Hematopoietic multipotent progenitor cell treated with erythropoietin and hydrocortisone succinate and interleukin-3 and kit ligand, for 15 days (in vitro differentiated cells): ENCODE measurements at regions not wholly inside any gene's neighbourhood (a gene's known extent, or its start where the extent isn't known, plus 50 kb on each side); places are given as distances from the start of the nearest gene placed in this dataset.
A peak's percentile ranks its signal among the peaks of the same experiment; 100 is the strongest.
"Not testable (repeated sequence)": the region's sequence is repeated elsewhere in the genome, so short reads cannot be mapped to it uniquely, and the experiment has no call there.

Source experiments
- DNase-seq: peaks from one replicate; pipeline ENCODE4 v3.0.0-alpha.2; 2015; ENCODE audit warnings: low spot score

DNA sequence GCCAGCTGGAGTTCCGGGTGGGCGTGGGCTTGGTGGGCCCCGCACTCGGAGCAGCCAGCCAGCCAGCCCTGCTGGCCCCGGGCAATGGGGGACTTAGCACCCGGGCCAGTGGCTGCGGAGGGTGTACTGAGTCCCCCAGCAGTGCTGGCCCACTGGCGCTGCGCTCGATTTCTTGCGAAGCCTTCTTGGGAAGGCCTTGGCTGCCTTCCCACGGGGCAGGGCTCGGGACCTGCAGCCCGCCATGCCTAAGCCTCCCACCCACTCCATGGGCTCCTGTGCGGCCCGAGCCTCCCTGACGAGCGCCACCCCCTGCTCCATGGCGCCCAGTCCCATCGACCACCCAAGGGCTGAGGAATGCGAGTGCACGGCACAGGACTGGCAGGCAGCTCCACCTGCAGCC, 321.6 kb downstream of the SH2D4B start:
- not testable (repeated sequence) for DNase-seq

DNA sequence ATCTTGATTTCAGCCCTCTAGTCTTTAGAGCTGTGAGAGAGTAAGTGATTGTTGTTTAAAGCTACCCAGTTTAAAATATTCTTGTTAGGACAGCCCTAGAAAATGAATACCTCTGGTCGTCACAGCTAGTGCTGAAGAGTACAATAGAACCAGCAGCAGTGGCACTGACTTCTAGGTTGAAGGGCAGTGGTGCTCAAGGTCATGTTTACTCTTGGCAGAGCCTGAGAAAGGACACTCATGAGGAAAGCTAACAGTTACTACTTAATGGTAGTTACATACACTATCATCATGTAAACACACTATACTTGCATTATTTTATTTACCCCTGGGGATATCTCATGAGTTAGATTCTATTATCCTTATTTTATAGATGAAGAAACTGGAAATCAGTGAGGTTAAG, 323.0 kb downstream of the SH2D4B start:
- DNase-seq: no peak

DNA sequence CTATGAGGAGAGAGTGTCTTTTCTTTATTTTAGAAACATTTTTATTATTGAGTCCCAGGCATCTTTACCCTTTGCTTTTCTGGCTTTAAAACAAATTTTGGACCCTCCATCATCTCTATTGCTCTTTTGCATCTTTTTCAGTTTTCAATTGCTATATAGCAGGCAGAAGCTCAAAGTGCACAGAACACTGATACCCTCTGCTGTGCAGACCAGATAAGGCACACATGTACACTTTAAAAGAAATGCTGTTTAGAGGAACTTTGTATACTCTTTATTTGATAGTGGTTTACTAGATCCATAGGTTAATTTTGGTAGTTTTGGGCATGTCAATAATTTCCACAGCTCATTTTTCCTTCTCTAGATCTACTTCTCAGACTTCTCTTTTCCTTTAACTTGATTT, 324.2 kb downstream of the SH2D4B start:
- no peak for DNase-seq

DNA sequence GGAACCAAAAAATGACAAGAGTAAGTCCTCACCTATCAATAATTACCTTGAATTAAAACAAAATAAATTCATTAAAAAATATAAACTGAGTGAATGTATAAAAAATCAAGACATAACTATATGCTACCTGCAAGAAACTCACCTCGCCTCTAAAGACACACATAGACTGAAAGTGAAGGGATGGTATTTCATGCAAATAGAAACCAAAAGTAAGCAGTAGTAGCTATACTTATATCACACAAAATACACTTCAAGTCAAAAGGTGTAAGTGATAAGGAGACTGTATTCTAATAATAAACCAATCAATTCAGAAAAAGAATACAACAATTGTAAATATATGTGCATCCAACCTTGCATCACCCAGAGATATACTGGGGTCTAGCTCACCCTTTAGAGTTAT, 332.6 kb downstream of the SH2D4B start:
- no peak for DNase-seq

DNA sequence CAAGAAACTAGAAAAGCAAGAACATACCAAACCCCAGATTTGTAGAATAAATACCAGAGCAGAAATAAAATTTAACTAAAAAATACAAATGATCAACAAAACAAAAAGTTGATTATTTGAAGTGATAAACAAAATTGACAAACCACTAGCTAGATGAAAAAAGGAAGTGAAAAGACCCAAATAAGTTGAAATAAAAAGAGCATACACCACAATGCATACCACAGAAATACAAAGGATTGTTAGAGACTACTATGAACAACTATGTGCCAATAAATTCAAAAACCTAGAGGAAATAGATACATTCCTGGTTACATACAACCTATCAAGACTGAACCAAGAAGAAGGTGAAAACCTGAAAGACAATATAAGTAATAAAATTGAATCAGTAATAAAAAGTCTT, 333.4 kb downstream of the SH2D4B start:
- DNase-seq: no peak

DNA sequence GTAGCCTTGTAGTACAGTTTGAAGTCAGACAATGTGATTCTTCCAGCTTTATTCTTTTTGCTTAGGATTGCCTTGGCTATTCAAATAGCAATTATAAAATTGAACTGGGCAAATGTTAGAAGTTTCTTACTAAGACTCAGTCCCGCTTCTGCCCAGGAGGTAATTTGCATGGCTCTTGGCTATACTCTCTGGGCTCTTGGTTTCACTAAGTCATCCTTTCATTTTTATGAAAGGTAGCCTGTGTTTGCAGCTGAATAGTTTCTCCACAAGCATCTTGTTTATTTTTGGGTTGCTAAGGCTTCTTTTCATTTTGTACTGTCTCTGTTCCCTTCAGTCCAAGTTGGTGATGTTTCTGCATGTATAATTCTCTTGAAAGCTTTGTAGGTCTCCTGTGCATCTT, 340.6 kb downstream of the SH2D4B start:
- no peak for DNase-seq

DNA sequence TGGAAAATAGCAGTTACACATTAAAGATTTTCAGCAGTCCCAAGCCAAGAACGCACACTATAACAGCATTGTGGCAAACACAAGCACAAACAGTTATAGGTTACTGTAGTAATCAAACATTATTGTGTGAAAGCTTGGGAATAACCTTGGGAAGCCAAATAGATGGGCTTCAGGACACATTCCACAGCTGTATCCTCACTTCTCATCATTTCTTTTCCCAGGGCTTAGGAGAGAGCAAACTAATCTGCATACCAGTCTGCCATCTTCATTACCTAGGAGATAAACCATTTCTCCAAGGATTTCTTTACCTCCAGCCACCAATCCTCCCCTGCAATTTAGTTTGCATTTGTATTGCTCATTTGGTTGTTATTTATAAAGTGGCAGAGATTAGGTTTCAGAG, 352.4 kb downstream of the SH2D4B start:
- DNase-seq: no peak

DNA sequence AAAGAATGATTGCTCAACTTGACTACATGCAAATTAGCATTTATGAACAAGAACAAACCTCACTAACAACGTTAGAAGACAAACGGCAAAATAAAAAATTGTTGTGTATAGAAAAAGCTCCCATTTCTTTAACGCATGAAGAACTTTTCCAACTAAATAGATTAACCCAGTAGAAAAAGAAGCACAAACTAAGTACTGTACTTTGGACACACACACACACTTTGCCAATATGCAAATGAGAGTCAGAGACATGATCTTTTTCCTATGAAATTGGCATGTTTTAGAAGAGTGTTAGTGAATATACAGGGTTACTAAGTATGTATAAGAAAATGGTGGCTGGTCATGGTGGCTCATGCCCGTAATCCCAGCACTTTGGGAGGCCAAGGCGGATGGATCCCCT, 355.6 kb downstream of the SH2D4B start:
- no peak for DNase-seq

DNA sequence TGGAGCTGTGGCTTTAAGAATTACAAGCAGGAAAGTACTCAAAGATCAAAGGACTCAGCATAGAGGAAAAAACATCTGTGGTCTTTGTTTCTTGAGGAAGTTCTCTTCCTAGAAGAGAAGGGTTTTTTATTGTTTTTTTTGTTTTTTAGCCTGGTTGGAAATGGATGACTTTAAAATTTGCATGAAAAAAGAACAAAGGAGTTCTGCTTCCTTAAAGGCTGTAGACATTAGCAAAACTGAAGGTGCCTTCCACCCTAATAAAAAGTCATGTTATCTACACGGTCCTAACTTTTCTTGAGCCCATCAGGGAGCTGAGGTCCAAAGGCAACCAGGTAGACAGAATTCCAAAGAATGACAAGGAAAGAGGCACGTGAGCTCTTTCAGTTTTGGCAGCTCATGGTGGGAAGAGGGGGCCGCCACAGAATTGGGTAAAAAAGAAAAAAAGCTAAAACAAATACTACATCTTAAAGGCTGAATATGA, 356.6 kb downstream of the SH2D4B start:
- DNase-seq: no peak

DNA sequence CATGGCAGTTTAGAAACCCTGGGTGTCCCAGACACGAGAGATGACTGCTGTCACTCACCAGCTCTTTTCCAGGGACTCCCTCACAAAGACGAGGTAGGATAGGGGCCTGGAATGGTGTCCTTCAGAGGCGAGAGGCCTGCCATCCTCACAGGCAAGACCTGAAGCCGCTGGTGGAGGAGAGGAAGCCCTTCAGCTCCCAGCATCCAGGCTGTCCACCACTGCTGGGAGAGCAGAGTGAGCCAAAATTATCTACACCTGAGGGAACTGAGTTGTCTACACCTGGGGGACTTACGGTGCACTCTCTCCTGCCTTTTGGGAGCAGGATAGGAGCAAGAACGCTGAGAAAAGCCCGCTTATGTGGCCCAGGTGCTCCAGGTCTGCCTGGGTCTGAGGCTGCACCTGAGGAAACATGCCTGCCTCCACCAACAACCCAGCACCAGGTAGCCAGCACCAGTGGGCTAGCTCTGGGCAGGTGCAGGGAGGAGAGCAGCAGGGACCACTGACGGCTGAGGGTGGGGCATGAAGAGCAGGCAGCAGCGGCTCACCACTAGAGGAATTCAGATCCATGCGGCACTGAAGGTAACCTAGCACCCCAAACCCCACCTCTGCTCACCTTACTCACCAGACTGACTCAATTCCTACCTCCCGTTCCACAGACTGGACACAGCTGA, 357.2 kb downstream of the SH2D4B start:
- DNase-seq: no peak

DNA sequence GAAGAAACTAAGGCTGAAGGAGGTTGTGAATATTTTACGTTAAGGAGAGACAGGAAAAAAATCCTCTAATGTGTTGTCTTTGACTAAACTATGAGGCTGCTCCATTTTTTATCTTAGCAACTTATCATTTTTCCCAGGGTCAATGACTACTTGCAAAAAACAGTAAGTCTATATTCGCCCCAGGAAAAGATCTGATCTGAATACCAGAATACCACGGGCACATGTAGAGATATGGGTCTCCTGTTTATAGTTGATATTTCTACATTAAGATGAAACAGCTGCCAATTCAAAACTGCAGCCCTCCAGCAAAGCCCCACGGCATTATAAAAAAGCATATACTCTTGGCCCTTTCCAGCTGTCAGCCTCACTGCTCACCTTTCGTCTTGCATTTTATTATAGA, 358.4 kb downstream of the SH2D4B start:
- DNase-seq: no peak

DNA sequence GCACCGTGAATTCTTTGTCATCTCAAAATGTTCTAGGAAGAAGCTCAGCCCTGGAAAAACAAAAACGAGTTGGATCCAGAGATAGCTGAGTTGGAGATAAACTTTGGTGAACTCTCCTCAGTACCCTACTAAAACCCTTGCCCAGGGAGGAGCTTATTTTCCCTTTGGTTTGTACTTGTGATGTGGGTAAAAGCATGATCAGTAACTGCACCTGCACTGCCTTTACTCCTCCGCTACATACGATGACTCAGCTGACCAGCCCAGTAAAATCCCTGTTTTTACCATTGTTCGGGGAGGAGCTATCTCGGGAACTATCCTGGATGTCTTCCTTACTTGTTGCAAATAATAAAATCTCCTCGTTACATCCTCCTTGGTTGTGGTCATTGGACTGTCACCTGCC, 359.3 kb downstream of the SH2D4B start:
- no peak for DNase-seq

DNA sequence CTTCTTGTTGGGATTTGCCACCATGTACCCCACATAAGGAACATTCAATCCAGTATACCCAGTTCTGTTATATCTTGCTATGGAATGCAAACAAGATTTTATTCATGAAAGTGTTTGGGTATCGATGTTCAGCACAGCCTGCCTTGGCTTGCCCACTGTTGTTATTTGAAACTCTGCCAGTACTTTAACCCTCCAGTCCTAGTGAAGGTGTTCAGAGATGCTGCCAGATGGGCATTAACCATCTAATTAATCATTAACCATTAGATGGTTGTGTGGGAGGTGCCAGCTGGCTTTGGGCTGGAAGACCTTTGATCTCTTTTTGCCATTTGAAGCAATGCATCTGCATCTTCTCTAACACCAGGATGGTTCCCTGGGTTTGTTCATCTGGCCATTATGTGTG, 363.0 kb downstream of the SH2D4B start:
- no peak for DNase-seq

DNA sequence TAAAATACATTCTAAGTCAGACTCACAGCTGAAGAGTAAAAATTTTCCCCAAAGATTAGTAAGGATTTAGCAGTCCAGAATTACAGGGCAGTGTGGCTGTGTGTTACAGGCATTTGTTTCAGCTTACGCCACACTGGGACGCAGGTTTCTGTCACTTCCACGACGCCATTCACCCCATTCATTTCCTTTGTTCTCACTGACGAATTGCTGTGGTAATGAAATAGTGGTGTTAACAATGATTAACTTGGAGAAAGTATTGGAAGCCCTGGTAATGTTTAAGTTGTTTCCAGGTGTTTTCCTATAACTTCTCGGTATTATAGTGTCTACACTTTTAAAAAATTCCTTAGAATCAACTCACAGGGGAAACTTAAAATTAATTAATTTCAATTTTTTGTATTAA, 370.9 kb downstream of the SH2D4B start:
- DNase-seq: no peak

DNA sequence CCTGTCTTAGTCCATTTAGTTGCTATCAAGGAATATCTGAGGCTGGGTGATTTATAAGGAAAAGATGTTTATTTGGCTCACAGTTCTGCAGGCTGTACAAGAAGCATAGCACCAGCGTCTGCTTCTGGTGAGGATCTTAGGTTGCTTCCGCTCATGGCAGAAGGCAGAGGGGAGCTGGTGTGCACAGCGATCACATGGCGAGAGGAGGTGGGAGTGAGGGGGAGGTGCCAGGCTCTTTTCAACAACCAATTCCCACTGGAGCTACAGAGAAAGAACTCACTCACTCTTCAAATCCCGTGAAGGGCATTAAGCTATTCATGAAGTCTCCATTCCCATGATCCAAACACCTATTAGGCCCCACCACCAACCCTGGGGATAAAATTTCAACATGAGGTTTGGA, 371.6 kb downstream of the SH2D4B start:
- no peak for DNase-seq

DNA sequence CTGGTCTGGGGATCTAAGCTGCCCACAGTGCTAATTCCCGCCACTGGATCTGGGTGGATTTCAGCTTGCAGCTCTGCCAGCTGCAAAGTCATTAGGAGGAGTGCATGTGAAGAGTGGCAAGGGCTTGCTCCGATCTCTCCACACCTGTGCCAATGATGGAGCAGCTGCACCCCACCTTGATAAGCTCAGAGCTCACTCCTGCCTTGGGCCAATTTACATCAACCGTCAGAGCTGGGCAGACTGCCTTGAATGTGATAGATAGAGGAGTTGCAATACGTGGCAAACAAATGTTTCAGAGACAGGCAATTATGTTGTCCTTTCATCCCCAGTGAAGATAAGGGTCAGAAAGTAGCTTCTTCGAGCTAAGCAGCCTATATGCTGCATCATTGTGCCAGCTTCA, 379.9 kb downstream of the SH2D4B start:
- DNase-seq: no peak

DNA sequence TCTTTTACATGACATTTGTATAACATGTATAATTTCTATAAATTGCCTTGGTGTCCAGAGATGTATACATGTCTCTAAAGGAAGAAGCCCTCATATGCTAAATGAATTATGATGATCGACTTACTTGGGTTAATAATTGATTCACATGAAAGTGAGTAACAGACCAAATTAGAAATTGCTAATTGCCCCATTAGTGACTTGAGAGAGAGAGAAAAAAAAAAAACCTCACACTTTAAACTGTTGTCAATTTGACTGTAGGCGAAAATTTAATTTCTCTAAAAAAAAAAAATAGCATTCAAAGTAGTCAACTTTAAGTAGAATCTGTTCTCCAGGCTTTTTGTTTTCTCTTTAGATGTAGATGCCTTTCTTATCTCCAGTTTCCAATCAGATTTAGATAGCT, 383.3 kb downstream of the SH2D4B start:
- DNase-seq: no peak

DNA sequence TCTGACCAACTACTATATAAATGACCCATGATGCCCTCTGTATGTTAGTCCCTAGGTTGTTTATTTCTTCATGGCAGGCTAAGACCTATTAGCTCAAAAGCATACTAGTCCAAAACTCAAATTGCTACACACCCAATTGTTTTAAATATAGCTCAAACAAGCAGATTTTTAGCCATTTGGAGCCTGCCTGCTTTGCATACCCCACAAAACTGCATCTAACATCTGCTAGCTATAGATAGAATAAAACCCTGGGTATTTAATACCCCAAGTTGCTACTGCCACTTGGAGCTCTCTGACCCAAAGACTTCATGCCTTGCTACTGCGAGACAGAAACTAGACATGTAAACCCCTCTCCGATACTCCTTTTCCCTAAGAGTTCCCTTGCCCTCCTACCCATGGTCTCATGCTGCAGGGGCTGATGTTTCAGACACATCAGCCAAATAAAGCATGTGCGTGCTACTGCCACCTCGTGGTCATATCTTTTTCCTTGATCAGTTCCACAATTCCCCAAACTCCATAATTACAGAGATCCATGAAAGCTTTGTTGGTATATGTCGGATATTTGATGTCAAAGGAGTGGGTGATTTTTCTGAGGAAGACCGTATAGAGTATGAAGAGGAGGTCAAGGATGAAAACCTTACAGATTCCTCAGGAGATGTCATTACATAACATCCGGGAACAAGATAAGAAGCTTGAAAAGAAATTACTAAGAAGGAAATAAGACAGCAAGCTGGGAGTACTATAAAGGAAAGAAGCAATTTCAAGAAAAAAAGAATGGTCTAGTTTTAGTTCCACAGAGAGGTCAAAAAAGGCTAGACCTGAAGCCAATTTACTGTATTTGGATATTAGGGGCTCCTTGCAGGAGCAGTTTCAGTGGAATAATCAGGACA, 386.6 kb downstream of the SH2D4B start:
- peak; percentile 8 for DNase-seq

DNA sequence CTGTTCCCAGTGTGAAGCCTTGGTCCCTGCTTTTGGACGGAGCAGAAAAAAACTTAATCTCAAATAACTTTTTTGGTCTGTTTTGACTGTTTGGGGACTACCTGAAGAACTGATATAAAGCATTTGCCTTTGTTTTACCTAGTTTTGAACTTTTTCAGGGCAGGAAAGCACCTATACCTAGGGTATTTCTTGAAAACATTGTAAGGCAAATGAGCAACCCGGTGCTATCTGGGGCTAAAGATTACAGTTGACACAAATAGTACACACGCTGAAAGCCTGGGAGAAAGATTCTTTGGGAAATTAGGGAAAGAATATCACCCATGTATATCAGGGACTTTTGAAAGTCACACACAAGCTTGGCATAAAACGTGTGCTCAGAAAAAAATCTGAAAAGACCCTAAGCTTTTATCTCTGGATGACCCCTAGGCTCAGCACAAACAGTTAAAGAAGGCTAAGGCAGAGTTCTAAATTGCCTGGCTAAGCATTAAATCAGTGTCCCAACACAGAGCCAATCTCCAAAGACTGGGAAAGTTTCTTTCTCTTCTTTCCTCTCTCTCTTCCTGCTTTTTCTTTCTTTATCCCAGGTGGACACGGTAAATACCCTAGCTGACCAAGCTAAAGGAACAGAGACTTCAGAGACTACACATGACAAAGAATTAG, 389.8 kb downstream of the SH2D4B start:
- no peak for DNase-seq

DNA sequence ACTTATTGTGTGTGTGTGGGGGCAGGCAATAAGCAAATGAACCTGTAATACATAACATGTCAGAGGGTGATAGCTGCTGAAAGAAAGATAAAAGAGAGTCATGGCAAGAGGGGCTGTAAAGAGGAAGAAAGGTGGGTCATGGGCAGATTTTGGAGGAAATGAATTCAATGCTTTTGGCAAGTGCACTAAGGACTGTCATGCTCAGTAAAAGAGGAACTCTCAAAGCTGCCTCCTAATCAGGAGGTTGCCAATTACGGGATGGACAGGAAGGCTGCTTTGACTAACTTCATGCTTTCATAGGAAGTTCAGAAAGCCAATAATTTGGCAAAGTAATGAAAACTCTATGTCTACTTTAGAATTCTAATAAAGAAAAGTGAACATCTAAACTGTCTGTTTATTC, 401.2 kb downstream of the SH2D4B start:
- DNase-seq: no peak

DNA sequence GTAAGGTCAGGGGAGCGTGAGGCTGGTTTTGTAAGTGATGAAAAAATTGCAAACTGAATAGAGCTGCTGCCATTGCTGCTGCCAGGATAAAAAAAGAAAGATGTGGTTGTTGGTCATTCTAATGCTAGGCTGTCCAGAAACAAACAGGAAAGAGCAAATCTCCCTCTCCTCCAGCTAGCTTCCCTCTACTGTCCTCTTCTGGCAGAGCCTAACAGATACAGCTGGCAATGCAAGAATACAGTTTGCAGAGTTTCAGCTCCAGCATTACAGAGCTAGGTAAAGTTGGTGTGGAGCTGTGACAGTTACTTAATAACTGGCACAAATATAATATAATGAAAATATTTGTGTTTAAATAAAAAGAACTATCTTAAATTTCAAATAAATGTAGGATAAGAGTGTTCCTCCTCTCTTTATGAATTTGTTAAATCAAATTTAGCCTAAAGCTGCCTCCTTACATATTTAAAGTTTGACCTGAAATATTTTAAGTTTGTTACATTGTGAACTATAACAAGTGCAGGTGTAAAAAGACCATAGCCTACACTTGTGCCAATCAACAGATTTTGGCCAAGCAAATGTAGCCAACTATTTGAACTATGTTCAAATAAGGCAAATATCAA, 407.7 kb downstream of the SH2D4B start:
- no peak for DNase-seq

DNA sequence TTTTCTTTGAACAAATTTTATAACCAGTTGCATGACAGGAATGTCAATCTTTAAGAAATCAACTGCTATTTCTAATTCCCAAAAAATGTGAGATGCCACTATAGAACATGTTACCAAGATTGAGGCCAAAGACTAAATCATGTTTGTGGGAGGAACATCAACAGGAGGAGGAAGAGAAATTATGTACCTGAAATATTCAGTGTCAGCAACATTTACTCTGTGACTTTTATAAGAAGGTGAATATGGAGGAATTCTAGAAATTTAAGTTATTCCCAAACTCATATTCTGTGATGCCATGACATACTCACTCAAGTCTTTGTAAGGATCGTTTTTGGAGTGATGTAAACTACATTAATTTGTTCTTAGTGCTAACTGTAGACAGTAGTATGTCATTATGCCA, 408.4 kb downstream of the SH2D4B start:
- no peak for DNase-seq
